Neural crest cell (in vitro differentiated cells): ENCODE measurements at regions not wholly inside any gene's neighbourhood (a gene's known extent, or its start where the extent isn't known, plus 50 kb on each side); places are given as distances from the start of the nearest gene placed in this dataset.

ENCODE experiments used
- DNase-seq: peaks from one replicate; pipeline ENCODE4 v3.0.0; 2021; ENCODE audit warnings: low read depth, mixed read lengths, low spot score
- H3K27ac Mint-ChIP-seq: one replicate; pipeline ENCODE4 v1.8.0; 2021; ENCODE audit warnings: mild to moderate bottlenecking, mixed read lengths; ENCODE audit not compliant: unreplicated experiment
- H3K27me3 Mint-ChIP-seq: 2 replicates; pipeline ENCODE4 v1.8.0; 2021; ENCODE audit warnings: low read depth, mild to moderate bottlenecking, mixed read lengths
- H3K36me3 Mint-ChIP-seq: 2 replicates; pipeline ENCODE4 v1.8.0; 2021; ENCODE audit warnings: low read depth, mild to moderate bottlenecking, mixed read lengths
- H3K4me1 Mint-ChIP-seq: 2 replicates; pipeline ENCODE4 v1.8.0; 2021; ENCODE audit warnings: mixed read lengths
- H3K4me3 Mint-ChIP-seq: one replicate; pipeline ENCODE4 v1.8.0; 2021; ENCODE audit warnings: mild to moderate bottlenecking, mixed read lengths
- H3K9me3 Mint-ChIP-seq: 2 replicates; pipeline ENCODE4 v1.8.0; 2021; ENCODE audit warnings: mixed read lengths
- TF ChIP-seq, protein P1 (sequence below): fragments of 200-600 bp; sonication (generic); conservative IDR thresholded peaks from 2 replicates; pipeline ENCODE4 v1.5.0; 2021; ENCODE audit warnings: antibody characterized with exemption, mild to moderate bottlenecking

DNA sequence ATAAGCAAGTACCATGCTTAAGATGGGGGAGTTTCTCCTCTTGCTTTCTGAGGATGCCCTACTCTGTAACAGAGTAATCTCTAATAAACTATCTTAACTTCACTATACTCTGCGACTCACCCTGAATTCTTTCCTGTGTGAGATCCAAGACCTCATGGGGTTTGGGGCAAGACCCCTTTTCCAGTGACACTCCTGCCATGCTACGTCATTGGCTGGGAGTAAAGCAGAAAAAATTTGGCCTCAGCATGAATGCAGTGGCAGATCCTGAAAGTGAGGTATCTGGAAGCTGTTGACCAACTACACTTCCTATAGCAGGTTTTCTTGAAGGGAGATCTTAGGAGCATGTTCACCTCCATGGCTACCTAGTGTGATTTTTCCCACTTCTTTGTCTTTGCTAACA, 109.1 kb upstream of the MED14 start:
- Mint-ChIP-seq H3K27ac (peak overlapping the region; percentile 76), H3K27me3 (no peaks in the 10 kb centered on the region), H3K9me3 (peaks cover 15% of the 10 kb centered on the region), H3K4me3 (no peak overlapping the region), H3K4me1 (peaks cover 38% of the 10 kb centered on the region), H3K36me3 (peaks cover 21% of the 10 kb centered on the region)
- no peak for DNase-seq
- TF ChIP-seq, protein P1, sequence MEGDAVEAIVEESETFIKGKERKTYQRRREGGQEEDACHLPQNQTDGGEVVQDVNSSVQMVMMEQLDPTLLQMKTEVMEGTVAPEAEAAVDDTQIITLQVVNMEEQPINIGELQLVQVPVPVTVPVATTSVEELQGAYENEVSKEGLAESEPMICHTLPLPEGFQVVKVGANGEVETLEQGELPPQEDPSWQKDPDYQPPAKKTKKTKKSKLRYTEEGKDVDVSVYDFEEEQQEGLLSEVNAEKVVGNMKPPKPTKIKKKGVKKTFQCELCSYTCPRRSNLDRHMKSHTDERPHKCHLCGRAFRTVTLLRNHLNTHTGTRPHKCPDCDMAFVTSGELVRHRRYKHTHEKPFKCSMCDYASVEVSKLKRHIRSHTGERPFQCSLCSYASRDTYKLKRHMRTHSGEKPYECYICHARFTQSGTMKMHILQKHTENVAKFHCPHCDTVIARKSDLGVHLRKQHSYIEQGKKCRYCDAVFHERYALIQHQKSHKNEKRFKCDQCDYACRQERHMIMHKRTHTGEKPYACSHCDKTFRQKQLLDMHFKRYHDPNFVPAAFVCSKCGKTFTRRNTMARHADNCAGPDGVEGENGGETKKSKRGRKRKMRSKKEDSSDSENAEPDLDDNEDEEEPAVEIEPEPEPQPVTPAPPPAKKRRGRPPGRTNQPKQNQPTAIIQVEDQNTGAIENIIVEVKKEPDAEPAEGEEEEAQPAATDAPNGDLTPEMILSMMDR = no peak

DNA sequence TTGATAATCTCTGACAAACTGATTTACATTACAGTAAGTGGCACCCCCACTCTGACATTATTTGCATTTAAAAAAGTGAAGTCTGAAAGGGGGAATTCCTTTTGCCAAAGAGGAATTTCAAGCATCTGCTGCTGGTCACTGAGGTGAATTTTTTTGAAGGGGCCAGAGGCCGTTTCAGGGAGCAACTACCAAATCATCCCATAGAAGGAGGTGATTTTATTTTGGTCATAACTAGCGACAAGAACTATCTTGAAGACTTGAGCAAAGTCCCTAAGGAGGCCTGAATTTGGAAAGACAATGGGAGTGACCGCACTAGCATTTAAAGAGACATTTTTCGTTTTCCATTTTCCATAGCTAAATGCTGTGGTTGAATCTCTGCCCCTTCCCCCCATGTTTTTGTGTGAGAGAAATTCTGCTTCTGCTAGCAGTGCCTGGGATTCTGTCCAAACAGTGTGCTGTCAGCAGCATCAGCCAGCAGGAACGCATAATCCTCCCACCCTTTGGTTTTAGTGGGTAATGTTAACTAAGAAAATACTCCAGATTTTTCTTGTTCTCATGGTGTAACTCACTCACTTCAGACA, 110.1 kb upstream of the MED14 start:
- TF ChIP-seq, protein P1 = no peak
- no peak for DNase-seq
- Mint-ChIP-seq H3K27ac (peak overlapping the region; percentile 93), H3K27me3 (no peaks in the 10 kb centered on the region), H3K9me3 (peaks cover 10% of the 10 kb centered on the region), H3K4me1 (peaks cover 41% of the 10 kb centered on the region), H3K36me3 (peaks cover 17% of the 10 kb centered on the region), H3K4me3 (peak overlapping the region; percentile 70)

DNA sequence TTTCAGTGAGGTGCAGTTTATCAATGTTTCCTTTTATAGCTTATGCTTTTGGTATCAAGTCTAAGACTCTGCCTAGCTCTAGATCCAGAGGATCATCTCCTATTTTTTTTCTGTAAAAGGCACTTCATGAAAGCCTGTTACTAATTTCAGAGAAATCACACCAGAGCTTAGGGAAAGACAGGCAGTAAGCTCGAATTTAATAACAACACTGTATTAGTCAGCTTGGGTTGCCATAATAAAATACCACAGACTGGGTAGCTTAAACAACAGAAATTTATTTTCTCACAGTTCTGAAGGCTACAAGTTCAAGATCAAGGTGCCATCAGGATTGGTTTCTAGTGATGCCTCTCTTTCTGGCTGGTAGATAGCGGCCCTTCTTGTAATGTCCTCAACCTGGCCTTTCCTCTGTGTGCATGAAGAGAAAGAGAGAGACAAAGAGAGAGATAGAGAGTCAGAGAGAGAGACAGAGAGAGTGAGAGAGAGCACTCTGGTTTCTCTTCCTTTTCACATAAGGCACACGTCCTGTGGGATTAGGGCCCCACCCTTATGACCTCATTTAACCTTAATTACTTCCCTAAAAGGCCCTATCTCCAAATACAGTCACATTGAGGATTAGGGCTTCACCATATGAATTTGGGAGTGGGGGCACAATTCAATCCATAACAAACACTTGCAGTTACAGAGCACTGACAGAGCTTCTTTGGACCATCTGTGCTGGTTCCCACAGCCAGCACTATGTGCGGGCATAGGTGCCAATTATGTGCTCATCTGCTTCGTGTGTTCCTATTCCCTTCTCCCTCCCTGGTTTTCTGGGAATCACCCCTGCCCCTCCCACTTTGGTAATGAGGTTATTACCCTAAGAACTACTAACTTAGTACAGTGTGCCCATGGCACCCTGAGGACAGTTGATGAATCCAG, 114.8 kb upstream of the MED14 start:
- H3K27ac Mint-ChIP-seq = no peak overlapping the region
- peaks cover 46% of the 10 kb centered on the region for H3K4me1 Mint-ChIP-seq
- DNase-seq = no peak

DNA sequence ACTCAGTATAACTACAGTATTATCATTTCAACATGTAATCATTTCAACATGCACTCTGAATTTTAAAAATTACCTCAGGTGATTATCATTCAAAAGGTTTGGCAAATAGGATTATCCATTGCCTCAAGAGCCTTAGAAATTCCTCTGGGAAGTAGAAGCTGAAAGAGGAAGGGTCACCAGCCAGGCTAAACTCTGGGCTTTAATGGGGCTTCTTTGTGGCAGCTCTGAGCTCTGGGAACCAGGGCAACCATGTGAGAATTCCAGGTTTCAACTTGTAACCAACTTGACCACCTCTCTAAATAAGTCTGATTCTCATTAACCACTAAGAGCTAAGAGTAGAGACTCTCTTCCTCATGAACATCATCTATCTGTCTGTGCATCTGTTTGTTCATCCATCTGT, 117.2 kb upstream of the MED14 start:
- Mint-ChIP-seq H3K27ac (no peak overlapping the region), H3K27me3 (no peaks in the 10 kb centered on the region), H3K4me3 (no peak overlapping the region), H3K4me1 (peaks cover 27% of the 10 kb centered on the region), H3K36me3 (no peaks in the 10 kb centered on the region), H3K9me3 (peaks cover 4% of the 10 kb centered on the region)
- no peak for DNase-seq
- TF ChIP-seq, protein P1 = no peak

More for the DNA sequence above, 114.8 kb upstream of the MED14 start:
- Mint-ChIP-seq H3K4me3 (no peak overlapping the region), H3K36me3 (no peaks in the 10 kb centered on the region), H3K9me3 (peaks cover 4% of the 10 kb centered on the region), H3K27me3 (no peaks in the 10 kb centered on the region)
- TF ChIP-seq, protein P1 = no peak

DNA sequence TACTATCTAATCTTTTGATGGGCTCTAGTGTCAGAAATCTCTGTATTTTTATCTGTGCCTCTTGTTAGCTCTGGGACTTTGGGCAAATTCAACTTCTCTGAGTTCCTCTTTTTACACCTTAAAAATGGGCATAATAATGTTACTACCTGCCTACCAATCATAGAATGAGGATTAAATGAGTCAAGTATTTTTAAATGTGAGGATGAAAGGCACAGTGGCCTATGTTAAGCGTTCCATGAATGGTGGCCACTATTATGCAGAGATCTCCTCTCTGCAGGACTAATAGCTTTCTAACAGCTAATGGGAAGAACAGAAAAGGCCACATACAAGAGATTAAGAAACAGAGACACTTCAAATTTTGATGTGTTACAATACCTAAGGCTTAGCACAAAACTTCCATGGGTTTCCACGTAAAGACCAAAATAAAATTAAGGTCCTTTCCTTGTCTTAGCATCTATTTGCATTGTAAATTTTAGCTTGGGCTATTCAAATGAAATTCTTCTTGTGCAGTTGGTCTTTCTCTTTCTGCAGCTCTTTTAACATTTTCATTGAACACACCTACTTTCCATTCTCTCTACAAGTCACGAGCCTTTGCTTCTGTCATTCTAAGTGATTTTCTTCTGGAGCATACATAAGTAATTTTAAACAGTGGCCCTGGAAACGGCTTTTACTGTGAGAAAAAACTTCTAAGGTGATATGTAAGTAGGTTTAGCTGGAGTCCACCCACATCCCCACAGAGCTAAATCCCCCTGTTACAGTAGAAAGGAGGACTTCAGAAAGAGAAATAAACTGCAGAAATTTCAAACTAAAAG, 117.9 kb upstream of the MED14 start:
- no peak for DNase-seq
- Mint-ChIP-seq H3K36me3 (no peaks in the 10 kb centered on the region), H3K9me3 (peaks cover 4% of the 10 kb centered on the region), H3K4me3 (no peak overlapping the region), H3K4me1 (peaks cover 23% of the 10 kb centered on the region), H3K27ac (no peak overlapping the region), H3K27me3 (no peaks in the 10 kb centered on the region)
- TF ChIP-seq, protein P1 = no peak
